ENCODE measurements at regions not wholly inside any gene's neighbourhood (a gene's known extent, or its start where the extent isn't known, plus 50 kb on each side); places are given as distances from the start of the nearest gene placed in this dataset.
A peak's percentile ranks its signal among the peaks of the same experiment; 100 is the strongest.

DNA sequence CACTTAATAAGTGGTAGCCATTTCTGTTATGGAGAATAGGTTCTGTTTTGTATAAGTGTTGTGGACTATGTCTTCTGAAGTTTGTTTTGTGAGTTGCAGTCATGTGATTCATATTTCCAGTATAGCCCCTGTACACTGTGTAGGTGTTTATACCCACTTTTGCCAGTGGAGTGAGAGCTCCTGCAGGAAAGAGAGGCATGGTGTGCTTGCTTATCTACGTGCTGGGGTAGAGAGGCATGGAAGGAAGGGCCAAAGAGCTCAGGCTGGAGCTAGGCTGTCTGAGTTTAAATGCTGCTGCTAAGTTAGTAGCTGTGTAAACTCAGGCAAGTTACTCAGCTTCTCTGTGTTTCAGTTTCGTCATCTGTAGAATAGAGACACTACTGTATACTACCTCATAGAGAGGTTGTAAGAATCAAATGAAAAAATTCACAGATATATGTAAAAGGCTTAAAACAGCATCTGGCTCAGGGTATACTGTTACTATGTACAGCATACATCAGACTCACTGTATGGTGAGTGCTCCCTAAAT, 88.2 kb upstream of the SLC38A2 start:
- H3K23ac ChIP-seq (ENCODE audit: insufficient read length): no peak overlapping the region
- peaks cover 0 to 4% (median 0%) of the 10 kb centered on the region in 4 experiments; a peak in 1 of 8 replicates for H3K36me3 ChIP-seq (ENCODE audit: control insufficient read depth in 2 of 4, insufficient read depth in 4 of 4, low read length in 3 of 4)
- H3K56ac ChIP-seq (replicated peaks; ENCODE audit: insufficient read length, low read depth, low read length): no peak overlapping the region
- H2BK12ac ChIP-seq (ENCODE audit: low read depth, low read length): no peak overlapping the region
- no peak overlapping the region for H3K4me2 ChIP-seq (ENCODE audit: insufficient read depth in 1 of 2, low read depth in 2 of 2, low read length in 2 of 2)
- no peak overlapping the region for H3K9ac ChIP-seq (replicated peaks in 1 of 4; ENCODE audit: extremely low read depth in 1 of 4, low read depth in 3 of 4, low read length in 3 of 4)
- DNase-seq (ENCODE audit: low read depth in 1 of 2, low spot score in 2 of 2) (no peak), FAIRE-seq (no peak)
- no peak overlapping the region for H3K27ac ChIP-seq (ENCODE audit: low read depth, low read length)
- no peak overlapping the region for H3K14ac ChIP-seq (ENCODE audit: insufficient read length)
- H3K4ac ChIP-seq (replicated peaks; ENCODE audit: insufficient read length, low read depth, low read length): peak overlapping the region; percentile 39
- H4K91ac ChIP-seq (replicated peaks; ENCODE audit: insufficient read length, low read length): no peak overlapping the region
- H2BK120ac ChIP-seq (replicated peaks; ENCODE audit: low read depth, low read length): no peak overlapping the region
- H4K20me1 ChIP-seq (replicated peaks in 1 of 2; ENCODE audit: control insufficient read depth in 1 of 2, insufficient read depth in 2 of 2, low read length in 2 of 2): no peaks in the 10 kb centered on the region
- peak overlapping the region; percentile 37; the same call in 1 of the 2 replicates for H2BK15ac ChIP-seq (ENCODE audit: low read length)
- no peaks in the 10 kb centered on the region for H3K23me2 ChIP-seq (ENCODE audit: low read depth, low read length)
- POLR2A ChIA-PET (ENCODE audit: partially characterized antibody): interaction anchor here (0.9 to 1.4 kb wide), 4 partner anchors 9 to 90 kb away, joined by 3 read pairs; no protein-coding TSS in a partner anchor
- 81% methylated on average over 2 of the region's 2 CpGs; no CpG with 5 or more reads in 1 of the 2 experiments for WGBS, 2 experiments (ENCODE audit: extremely low coverage in 1 of 2, insufficient coverage in 1 of 2, insufficient read length in 1 of 2, insufficient replicate concordance in 2 of 2, low coverage in 1 of 2, low lambda C conversion rate in 2 of 2, missing lambda C conversion rate in 1 of 2)
- H4K5ac ChIP-seq (ENCODE audit: insufficient read length, low read depth, low read length): no peak overlapping the region
- peaks cover 4 to 11% of the 10 kb centered on the region in 2 experiments; a peak in 1 of 4 replicates for H3K9me3 ChIP-seq (ENCODE audit: insufficient read depth in 2 of 2, low read depth in 1 of 2, low read length in 1 of 2)
- peaks cover 0 to 9% (median 3%) of the 10 kb centered on the region in 4 experiments; a peak in 4 of 7 replicates for H3K4me1 ChIP-seq (replicated peaks in 1 of 4; ENCODE audit: control insufficient read depth in 3 of 4, insufficient read depth in 4 of 4, low read length in 3 of 4)
- no peak overlapping the region for H3K4me3 ChIP-seq (ENCODE audit: extremely low read depth in 1 of 4, insufficient read depth in 2 of 4, low read depth in 3 of 4, low read length in 4 of 4)
- no peak overlapping the region for H2BK5ac ChIP-seq (ENCODE audit: low read depth, low read length)
- no peak overlapping the region for H2AFZ ChIP-seq (ENCODE audit: low read length)
- CTCF ChIA-PET (ENCODE audit: partially characterized antibody): interaction anchor here (1.1 to 1.5 kb wide), 3 partner anchors 10 to 523 kb away, joined by 3 read pairs; no protein-coding TSS in a partner anchor
- no peak overlapping the region for H3K18ac ChIP-seq (ENCODE audit: extremely low read depth, low read length)
- no peak overlapping the region for H2BK20ac ChIP-seq (ENCODE audit: low read length)
- H2AK5ac ChIP-seq (ENCODE audit: low read depth, low read length): 0 out of 2 replicates have a peak overlapping the region, but pooled peaks have one; percentile 14
- H3K79me2 ChIP-seq (ENCODE audit: control insufficient read depth in 1 of 2, insufficient read depth in 2 of 2, low read length in 2 of 2): no peaks in the 10 kb centered on the region
- no peaks in the 10 kb centered on the region for H3K27me3 ChIP-seq (replicated peaks in 1 of 4; ENCODE audit: control insufficient read depth in 3 of 4, extremely low read depth in 1 of 4, insufficient read depth in 3 of 4, low read length in 3 of 4)
- H3K79me1 ChIP-seq (ENCODE audit: low read depth, low read length): no peaks in the 10 kb centered on the region
- no peak overlapping the region for H4K8ac ChIP-seq (ENCODE audit: extremely low read depth, insufficient read depth, low read length)
- TF ChIP-seq KDM4A (IDR thresholded peaks at IDR 0.05; ENCODE audit: low read depth, low read length, severe bottlenecking) (no peak), SUZ12 (IDR thresholded peaks at IDR 0.05; ENCODE audit: low read length) (no peak), SRF (IDR thresholded peaks at IDR 0.05; ENCODE audit: low read depth, low read length) (no peak), KDM5A (IDR thresholded peaks at IDR 0.05; ENCODE audit: low read length) (no peak), SIRT6 (IDR thresholded peaks at IDR 0.05; ENCODE audit: low read length) (no peak), ZNF274 (IDR thresholded peaks at IDR 0.05; ENCODE audit: borderline replicate concordance, extremely low read depth, low read length) (no peak), SP2 (IDR thresholded peaks at IDR 0.05; ENCODE audit: low read length) (no peak), SP4 (IDR thresholded peaks at IDR 0.05; ENCODE audit: low read length) (no peak)
- TF ChIP-seq, protein P1, sequence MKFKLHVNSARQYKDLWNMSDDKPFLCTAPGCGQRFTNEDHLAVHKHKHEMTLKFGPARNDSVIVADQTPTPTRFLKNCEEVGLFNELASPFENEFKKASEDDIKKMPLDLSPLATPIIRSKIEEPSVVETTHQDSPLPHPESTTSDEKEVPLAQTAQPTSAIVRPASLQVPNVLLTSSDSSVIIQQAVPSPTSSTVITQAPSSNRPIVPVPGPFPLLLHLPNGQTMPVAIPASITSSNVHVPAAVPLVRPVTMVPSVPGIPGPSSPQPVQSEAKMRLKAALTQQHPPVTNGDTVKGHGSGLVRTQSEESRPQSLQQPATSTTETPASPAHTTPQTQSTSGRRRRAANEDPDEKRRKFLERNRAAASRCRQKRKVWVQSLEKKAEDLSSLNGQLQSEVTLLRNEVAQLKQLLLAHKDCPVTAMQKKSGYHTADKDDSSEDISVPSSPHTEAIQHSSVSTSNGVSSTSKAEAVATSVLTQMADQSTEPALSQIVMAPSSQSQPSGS (IDR thresholded peaks at IDR 0.05; ENCODE audit: low read length): no peak
- TF ChIP-seq, protein P2, sequence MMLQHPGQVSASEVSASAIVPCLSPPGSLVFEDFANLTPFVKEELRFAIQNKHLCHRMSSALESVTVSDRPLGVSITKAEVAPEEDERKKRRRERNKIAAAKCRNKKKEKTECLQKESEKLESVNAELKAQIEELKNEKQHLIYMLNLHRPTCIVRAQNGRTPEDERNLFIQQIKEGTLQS (IDR thresholded peaks at IDR 0.05; ENCODE audit: insufficient read depth, low read depth, low read length): no peak
